H9 (cell line): ENCODE measurements at regions not wholly inside any gene's neighbourhood (a gene's known extent, or its start where the extent isn't known, plus 50 kb on each side); places are given as distances from the start of the nearest gene placed in this dataset.

ENCODE experiments used
- DNase-seq: peaks from one replicate; pipeline ENCODE4 v3.0.0-alpha.2; 2017
- H2AFZ ChIP-seq: one replicate; pipeline ENCODE4 v1.6.1; 2013; ENCODE audit warnings: mild to moderate bottlenecking, low read length, control low read depth, moderate library complexity
- H2AK5ac ChIP-seq: 2 replicates; pipeline ENCODE4 v1.6.1; 2013; ENCODE audit warnings: low read length, control low read depth, mixed read lengths; ENCODE audit not compliant: insufficient read length
- H2BK120ac ChIP-seq: one replicate; pipeline ENCODE4 v1.6.1; 2013; ENCODE audit warnings: low read depth, mild to moderate bottlenecking, low read length, control low read depth, inconsistent platforms; ENCODE audit not compliant: poor library complexity, severe bottlenecking
- H2BK12ac ChIP-seq: 2 replicates; pipeline ENCODE4 v1.6.1; 2013; ENCODE audit warnings: low read length, control low read depth, mixed read lengths, low read depth; ENCODE audit not compliant: insufficient read length
- H2BK15ac ChIP-seq: 2 replicates; pipeline ENCODE4 v1.6.1; 2013; ENCODE audit warnings: low read depth, low read length, control low read depth
- H2BK20ac ChIP-seq: one replicate; pipeline ENCODE4 v1.6.1; 2013; ENCODE audit warnings: low read depth, mild to moderate bottlenecking, low read length, control low read depth, inconsistent platforms; ENCODE audit not compliant: poor library complexity, severe bottlenecking
- H2BK5ac ChIP-seq: 2 replicates; pipeline ENCODE4 v1.6.1; 2013; ENCODE audit warnings: low read length, control low read depth, mixed read lengths; ENCODE audit not compliant: insufficient read length
- H3K14ac ChIP-seq: 2 replicates; pipeline ENCODE4 v1.6.1; 2013; ENCODE audit warnings: low read length, control low read depth; ENCODE audit not compliant: insufficient read depth
- H3K18ac ChIP-seq: 2 replicates; pipeline ENCODE4 v1.6.1; 2013; ENCODE audit warnings: low read depth, mild to moderate bottlenecking, mixed read lengths, low read length, control low read depth; ENCODE audit not compliant: insufficient read length
- H3K23ac ChIP-seq: 2 replicates; pipeline ENCODE4 v1.6.1; 2013; ENCODE audit warnings: low read length, control low read depth, mixed read lengths, low read depth; ENCODE audit not compliant: insufficient read length
- H3K23me2 ChIP-seq: 2 replicates; pipeline ENCODE4 v1.6.1; 2013; ENCODE audit warnings: low read depth, mild to moderate bottlenecking, mixed read lengths, low read length, control low read depth; ENCODE audit not compliant: insufficient read length, poor library complexity, severe bottlenecking
- H3K27ac ChIP-seq: 2 replicates; pipeline ENCODE4 v1.5.1; 2013; ENCODE audit warnings: low read length, control low read depth, mixed read lengths, low read depth; ENCODE audit not compliant: insufficient read length
- H3K27me3 ChIP-seq: 2 replicates; pipeline ENCODE4 v1.6.1; 2013; ENCODE audit warnings: low read length, control low read depth, inconsistent platforms; ENCODE audit not compliant: insufficient read depth
- H3K4ac ChIP-seq: 2 replicates; pipeline ENCODE4 v1.6.1; 2013; ENCODE audit warnings: low read depth, mild to moderate bottlenecking, control low read depth, inconsistent platforms, low read length, moderate library complexity
- H3K4me1 ChIP-seq: 2 replicates; pipeline ENCODE4 v1.6.1; 2013; ENCODE audit warnings: low read length, control low read depth, inconsistent platforms; ENCODE audit not compliant: insufficient read depth
- H3K4me2 ChIP-seq: 2 replicates; pipeline ENCODE4 v1.6.1; 2013; ENCODE audit warnings: low read length, control low read depth, mixed read lengths; ENCODE audit not compliant: insufficient read length, insufficient read depth
- H3K56ac ChIP-seq: 2 replicates; pipeline ENCODE4 v1.6.1; 2013; ENCODE audit warnings: low read depth, mild to moderate bottlenecking, mixed read lengths, low read length, control low read depth; ENCODE audit not compliant: insufficient read length
- H3K79me1 ChIP-seq: 2 replicates; pipeline ENCODE4 v1.6.1; 2013; ENCODE audit warnings: low read depth, mild to moderate bottlenecking, moderate library complexity, low read length, control low read depth, inconsistent platforms; ENCODE audit not compliant: insufficient read depth, poor library complexity, severe bottlenecking
- H3K79me2 ChIP-seq: 2 replicates; pipeline ENCODE4 v1.6.1; 2013; ENCODE audit warnings: low read length, control low read depth, inconsistent platforms; ENCODE audit not compliant: insufficient read depth
- H3K9ac ChIP-seq: 2 replicates; pipeline ENCODE4 v1.6.1; 2013; ENCODE audit warnings: low read length, control low read depth, mixed read lengths; ENCODE audit not compliant: insufficient read length; ENCODE audit errors: extremely low read depth
- H3K9me3 ChIP-seq: one replicate; pipeline ENCODE4 v1.6.1; 2013; ENCODE audit warnings: low read depth, low read length, inconsistent platforms; ENCODE audit not compliant: control insufficient read depth
- H3T11ph ChIP-seq: one replicate; pipeline ENCODE4 v1.6.1; 2013; ENCODE audit warnings: mild to moderate bottlenecking, low read length, control low read depth, inconsistent platforms
- H4K20me1 ChIP-seq: one replicate; pipeline ENCODE4 v1.6.1; 2013; ENCODE audit not compliant: control insufficient read depth, insufficient read length, insufficient read depth
- H4K5ac ChIP-seq: 2 replicates; pipeline ENCODE4 v1.6.1; 2013; ENCODE audit warnings: low read depth, mild to moderate bottlenecking, mixed read lengths, low read length, control low read depth; ENCODE audit not compliant: insufficient read length
- H4K8ac ChIP-seq: replicated peaks from 2 replicates; pipeline ENCODE4 v1.6.1; 2013; ENCODE audit warnings: low read length, control low read depth, mixed read lengths, low read depth; ENCODE audit not compliant: insufficient read length
- H4K91ac ChIP-seq: 2 replicates; pipeline ENCODE4 v1.6.1; 2013; ENCODE audit warnings: low read depth, mild to moderate bottlenecking, moderate library complexity, mixed read lengths, low read length, control low read depth; ENCODE audit not compliant: insufficient read length
- H3K27ac Mint-ChIP-seq, 3 experiments: 2 replicates in 2 of 3; 3 replicates in 1 of 3; pipeline ENCODE4 v1.8.0; 2020 to 2021; ENCODE audit warnings: mixed read lengths in 3 of 3, mild to moderate bottlenecking in 1 of 3, moderate library complexity in 1 of 3
- H3K27me3 Mint-ChIP-seq: 2 replicates; pipeline ENCODE4 v1.8.0; 2021; ENCODE audit warnings: low read depth, mild to moderate bottlenecking, moderate library complexity, mixed read lengths
- H3K36me3 Mint-ChIP-seq, 3 experiments: 2 replicates in 2 of 3; 3 replicates in 1 of 3; pipeline ENCODE4 v1.8.0; 2020 to 2021; ENCODE audit warnings: low read depth in 3 of 3, mixed read lengths in 3 of 3; ENCODE audit not compliant: insufficient read depth in 1 of 3
- H3K4me1 Mint-ChIP-seq, 2 experiments: 2 replicates each; pipeline ENCODE4 v1.8.0; 2020; ENCODE audit warnings: mixed read lengths in 2 of 2
- H3K4me3 Mint-ChIP-seq, 2 experiments: 2 replicates in 1 of 2; 3 replicates in 1 of 2; pipeline ENCODE4 v1.8.0; 2020 to 2021; ENCODE audit warnings: mild to moderate bottlenecking in 2 of 2, mixed read lengths in 2 of 2, moderate library complexity in 1 of 2
- H3K9me3 Mint-ChIP-seq, 2 experiments: 2 replicates in 1 of 2; 3 replicates in 1 of 2; pipeline ENCODE4 v1.8.0; 2020; ENCODE audit warnings: mild to moderate bottlenecking in 2 of 2, mixed read lengths in 2 of 2, moderate library complexity in 1 of 2
- CTCF ChIP-seq: fragments of 200-600 bp; sonication (generic); conservative IDR thresholded peaks from 3 replicates; pipeline ENCODE4 v1.8.0; 2021; ENCODE audit warnings: antibody characterized with exemption, mild to moderate bottlenecking
- WGBS: extraction: QIAGEN DNeasy Blood & Tissue Kit; methylation state at CpG from one replicate; pipeline ENCODE4 v1.1.7; 2013; ENCODE audit warnings: missing lambda C conversion rate, low lambda C conversion rate, mixed read lengths; ENCODE audit not compliant: insufficient read length; ENCODE audit errors: extremely low coverage; 5-methylcytosine and 5-hydroxymethylcytosine counted together

GRCh38 chr18:77520767-77521166 is 271.1 kb downstream of the GALR1 start:
- no peak overlapping the region for H2BK20ac ChIP-seq
- TF ChIP-seq CTCF, result no peak
- no peaks in the 10 kb centered on the region for H3K79me2 ChIP-seq
- H2AK5ac ChIP-seq, result no peak overlapping the region
- H3K23ac ChIP-seq, result no peak overlapping the region
- H3K27me3 Mint-ChIP-seq, result no peaks in the 10 kb centered on the region
- no peaks in the 10 kb centered on the region for H3K23me2 ChIP-seq
- no peaks in the 10 kb centered on the region for H4K20me1 ChIP-seq
- no peak overlapping the region for H2BK15ac ChIP-seq
- no peaks in the 10 kb centered on the region for H3K4me1 ChIP-seq
- H2BK5ac ChIP-seq, result no peak overlapping the region
- H4K5ac ChIP-seq, result no peak overlapping the region
- H4K91ac ChIP-seq, result no peak overlapping the region
- H3K14ac ChIP-seq, result no peak overlapping the region
- no peak overlapping the region for H3K9ac ChIP-seq
- DNase-seq, result no peak
- H3K36me3 Mint-ChIP-seq, result no peaks in the 10 kb centered on the region
- no peak overlapping the region for H3K27ac ChIP-seq
- no peak overlapping the region for H2AFZ ChIP-seq
- no peak overlapping the region for H3K18ac ChIP-seq
- H3K4me3 Mint-ChIP-seq, result no peak overlapping the region
- no peaks in the 10 kb centered on the region for H3K4me1 Mint-ChIP-seq
- no peak overlapping the region for H3T11ph ChIP-seq
- no peaks in the 10 kb centered on the region for H3K27me3 ChIP-seq
- no peak overlapping the region for H4K8ac ChIP-seq
- no peaks in the 10 kb centered on the region for H3K9me3 Mint-ChIP-seq
- WGBS, result no CpG with 5 or more reads among the region's 5 CpGs
- no peak overlapping the region for H3K56ac ChIP-seq
- H3K9me3 ChIP-seq, result no peaks in the 10 kb centered on the region
- H3K4me2 ChIP-seq, result no peak overlapping the region
- H2BK120ac ChIP-seq, result no peak overlapping the region
- H3K27ac Mint-ChIP-seq, result no peak overlapping the region
- H3K79me1 ChIP-seq, result no peaks in the 10 kb centered on the region
- no peak overlapping the region for H2BK12ac ChIP-seq
- no peak overlapping the region for H3K4ac ChIP-seq
